HG03064 (cell line): ENCODE measurements at regions not wholly inside any gene's neighbourhood (a gene's known extent, or its start where the extent isn't known, plus 50 kb on each side); places are given as distances from the start of the nearest gene placed in this dataset.

ENCODE experiments used
- ATAC-seq: cut with Tn5 transposase; IDR thresholded peaks from one replicate; pipeline ENCODE4 v1.9.1; 2021; ENCODE audit warnings: low read depth; ENCODE audit not compliant: unreplicated experiment

GRCh38 chr5:148912714-148913398, 86.4 kb downstream of the ADRB2 start:
- ATAC-seq: no peak

GRCh38 chr5:148913493-148913892, 87.1 kb downstream of the ADRB2 start:
- ATAC-seq: no peak

GRCh38 chr5:148913985-148914431, 87.6 kb downstream of the ADRB2 start:
- no peak for ATAC-seq

GRCh38 chr5:148915224-148915817, 88.9 kb downstream of the ADRB2 start:
- ATAC-seq: no peak

GRCh38 chr5:148920646-148921288, 94.4 kb downstream of the ADRB2 start:
- ATAC-seq: no peak

GRCh38 chr5:148921350-148921749, 94.9 kb downstream of the ADRB2 start:
- ATAC-seq: no peak

- peak; percentile 68 for ATAC-seq
Observed at GRCh38 chr5:148922606-148923005, 96.2 kb downstream of the ADRB2 start.

GRCh38 chr5:148923023-148923422, 96.6 kb downstream of the ADRB2 start:
- ATAC-seq: no peak

GRCh38 chr5:148924817-148925216, 98.4 kb downstream of the ADRB2 start:
- no peak for ATAC-seq

GRCh38 chr5:148926207-148926606, 99.8 kb downstream of the ADRB2 start:
- ATAC-seq: no peak

GRCh38 chr5:148927307-148927946, 101.0 kb downstream of the ADRB2 start:
- no peak for ATAC-seq

GRCh38 chr5:148928141-148928540, 101.7 kb downstream of the ADRB2 start:
- no peak for ATAC-seq

- no peak for ATAC-seq
Observed at GRCh38 chr5:148931453-148932057, 105.1 kb downstream of the ADRB2 start.

- ATAC-seq: no peak
Observed at GRCh38 chr5:148932355-148932935, 106.0 kb downstream of the ADRB2 start.

- no peak for ATAC-seq
Observed at GRCh38 chr5:148933903-148934432, 107.6 kb downstream of the ADRB2 start.

- no peak for ATAC-seq
Observed at GRCh38 chr5:148934895-148935400, 108.5 kb downstream of the ADRB2 start.

- ATAC-seq: no peak
Observed at GRCh38 chr5:148937239-148937638, 110.8 kb downstream of the ADRB2 start.

- ATAC-seq: no peak
Observed at GRCh38 chr5:148937830-148938521, 111.6 kb downstream of the ADRB2 start.

GRCh38 chr5:148938522-148938882, 112.1 kb downstream of the ADRB2 start:
- ATAC-seq: no peak

- no peak for ATAC-seq
Observed at GRCh38 chr5:148939676-148940075, 113.3 kb downstream of the ADRB2 start.
